Lung (tissue), 11 donors: ENCODE measurements at regions not wholly inside any gene's neighbourhood (a gene's known extent, or its start where the extent isn't known, plus 50 kb on each side); places are given as distances from the start of the nearest gene placed in this dataset.

Experiments used
- ATAC-seq: fragments of 200-7000 bp; cut with Tn5 transposase; one replicate; pipeline ENCODE4 v1.9.1; 2020; ENCODE audit warnings: moderate number of reproducible peaks; ENCODE audit not compliant: insufficient read depth, low FRiP score
- DNase-seq, 3 donors: peaks; one replicate each; pipeline ENCODE4 v3.0.0-alpha.2; 2013 to 2017
- H3K27ac ChIP-seq, 2 donors: one replicate each; pipeline ENCODE4 v1.5.1; 2013; ENCODE audit warnings: mild to moderate bottlenecking in 2 of 2, moderate library complexity in 2 of 2, control low read depth in 1 of 2, inconsistent platforms in 1 of 2, low read depth in 1 of 2, low read length in 1 of 2
- H3K27me3 ChIP-seq, 3 donors: one replicate each; pipeline ENCODE4 v1.5.1; 2013; ENCODE audit warnings: low read length in 2 of 3; ENCODE audit not compliant: control insufficient read depth in 3 of 3, insufficient read depth in 3 of 3
- H3K36me3 ChIP-seq, 4 donors: one replicate each; pipeline ENCODE4 v1.5.1; 2013; ENCODE audit warnings: low read length in 4 of 4, mild to moderate bottlenecking in 1 of 4, moderate library complexity in 1 of 4; ENCODE audit not compliant: control insufficient read depth in 4 of 4, insufficient read depth in 4 of 4
- H3K4me1 ChIP-seq, 5 donors: one replicate each; pipeline ENCODE4 v1.5.1; 2013; ENCODE audit warnings: low read length in 5 of 5, mild to moderate bottlenecking in 2 of 5, moderate library complexity in 1 of 5; ENCODE audit not compliant: control insufficient read depth in 5 of 5, insufficient read depth in 5 of 5
- H3K4me3 ChIP-seq: one replicate; pipeline ENCODE4 v1.5.1; 2013; ENCODE audit warnings: mild to moderate bottlenecking, control low read depth, moderate library complexity
- H3K9ac ChIP-seq, 2 donors: one replicate each; pipeline ENCODE4 v1.5.1; 2013; ENCODE audit warnings: low read length in 2 of 2, control low read depth in 1 of 2; ENCODE audit not compliant: insufficient read depth in 1 of 2
- H3K9me3 ChIP-seq, 4 donors: one replicate each; pipeline ENCODE4 v1.5.1; 2013; ENCODE audit warnings: low read length in 3 of 4, mild to moderate bottlenecking in 1 of 4, moderate library complexity in 1 of 4; ENCODE audit not compliant: control insufficient read depth in 4 of 4, insufficient read depth in 3 of 4
- CTCF ChIP-seq: IDR thresholded peaks from 2 replicates; pipeline ENCODE4 v1.5.1; 2012; ENCODE audit warnings: mild to moderate bottlenecking; ENCODE audit errors: control extremely low read depth, extremely low read depth
- WGBS, 2 donors: extraction: QIAGEN DNeasy Blood & Tissue Kit; methylation state at CpG; one replicate each; pipeline ENCODE4 v1.1.7; 2013; 5-methylcytosine and 5-hydroxymethylcytosine counted together
- donor health status: control.
- donor health status: control.
- donor health status: Bipolar disorder and iron deficiency.
- donor health status: healthy.
- donor health status: DM: yes; HTN: yes; CAD: no.

- H3K9ac ChIP-seq, result no peak overlapping the region
- H3K9me3 ChIP-seq, result peaks cover 0 to 3% (median 0%) of the 10 kb centered on the region in 4 donors
- WGBS, 2 donors, result 70 to 91% methylated on average over 4 of the region's 4 CpGs
- no peak for ATAC-seq
- peaks cover 0 to 4% (median 0%) of the 10 kb centered on the region in 5 donors for H3K4me1 ChIP-seq
- no peak for DNase-seq
- H3K27me3 ChIP-seq, result peaks cover 0 to 22% (median 2%) of the 10 kb centered on the region in 3 donors
- no peak for TF ChIP-seq CTCF
- no peaks in the 10 kb centered on the region for H3K36me3 ChIP-seq
- no peak overlapping the region for H3K27ac ChIP-seq
- H3K4me3 ChIP-seq, result no peak overlapping the region
These were observed 65.7 kb downstream of the BEX3 start for GRCh38 chrX:103441878-103442535.

GRCh38 chrX:103442536-103442901 lies 66.2 kb downstream of the BEX3 start:
- DNase-seq (no peak), ATAC-seq (no peak)
- Histone ChIP-seq H3K27ac (no peak overlapping the region), H3K27me3 (peaks cover 0 to 22% (median 0%) of the 10 kb centered on the region in 3 donors), H3K4me1 (peaks cover 0 to 4% (median 0%) of the 10 kb centered on the region in 5 donors), H3K9me3 (peaks cover 0 to under 1% (median 0%) of the 10 kb centered on the region in 4 donors), H3K36me3 (no peaks in the 10 kb centered on the region), H3K4me3 (no peak overlapping the region), H3K9ac (no peak overlapping the region)
- WGBS, 2 donors, result 54 to 90% methylated on average over 5 to 6 of the region's 6 CpGs
- TF ChIP-seq CTCF, result no peak

- DNase-seq (peak in 2 of 3 donors; percentile 10 to 15), ATAC-seq (no peak)
- Histone ChIP-seq H3K36me3 (no peaks in the 10 kb centered on the region), H3K27ac (no peak overlapping the region), H3K9me3 (no peaks in the 10 kb centered on the region), H3K9ac (no peak overlapping the region), H3K4me1 (no peaks in the 10 kb centered on the region), H3K27me3 (peaks cover 0 to 10% (median 0%) of the 10 kb centered on the region in 3 donors), H3K4me3 (no peak overlapping the region)
- 63 to 97% methylated on average over 2 of the region's 2 CpGs for WGBS, 2 donors
- no peak for TF ChIP-seq CTCF
These were observed 70.4 kb downstream of the BEX3 start for GRCh38 chrX:103446665-103447302.
